ENCODE measurements at regions not wholly inside any gene's neighbourhood (a gene's known extent, or its start where the extent isn't known, plus 50 kb on each side); places are given as distances from the start of the nearest gene placed in this dataset.
A peak's percentile ranks its signal among the peaks of the same experiment; 100 is the strongest.

GRCh38 chr7:42747044-42747443 is 164.8 kb downstream of the C7orf25 start:
- no peaks in the 10 kb centered on the region for H3K27me3 Mint-ChIP-seq (ENCODE audit: low read depth, unreplicated experiment)
- no peaks in the 10 kb centered on the region for H3K36me3 Mint-ChIP-seq (ENCODE audit: low read depth, unreplicated experiment)
- TF ChIP-seq EZH2 (IDR thresholded peaks at IDR 0.05; ENCODE audit: insufficient read depth, low read length) (no peak), CTCF (IDR thresholded peaks at IDR 0.05; ENCODE audit: insufficient read depth, low read depth, low read length) (no peak)

DNA sequence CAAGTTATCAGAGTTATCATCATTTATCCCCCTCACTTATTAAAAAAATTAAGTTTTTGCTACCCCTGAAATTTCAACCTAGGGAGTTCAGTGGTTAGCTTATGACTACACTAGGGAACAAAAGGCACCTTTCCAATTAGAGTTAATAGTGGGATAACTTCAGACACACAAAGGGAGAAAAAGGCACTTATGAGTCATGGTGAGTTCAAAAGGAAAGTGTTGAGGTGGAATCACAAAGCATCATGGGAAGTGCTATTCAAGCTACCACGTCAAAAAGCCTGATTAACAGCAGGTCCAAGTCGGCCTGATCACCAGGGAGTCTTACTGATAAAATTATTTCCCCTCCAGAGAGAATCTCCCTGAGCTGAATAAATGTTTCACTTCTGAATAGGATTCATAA is 165.7 kb downstream of the C7orf25 start:
- Mint-ChIP-seq H3K27me3 (ENCODE audit: low read depth, unreplicated experiment) (no peaks in the 10 kb centered on the region), H3K27ac (ENCODE audit: unreplicated experiment) (no peak overlapping the region), H3K36me3 (ENCODE audit: low read depth, unreplicated experiment) (no peaks in the 10 kb centered on the region), H3K9me3 (ENCODE audit: unreplicated experiment) (peaks cover 2% of the 10 kb centered on the region), H3K4me3 (ENCODE audit: unreplicated experiment) (no peak overlapping the region), H3K4me1 (ENCODE audit: low read depth, unreplicated experiment) (peaks cover 5% of the 10 kb centered on the region)
- Histone ChIP-seq H3K27ac (ENCODE audit: low read depth, low read length) (no peak overlapping the region), H3K9ac (ENCODE audit: low read length) (no peak overlapping the region), H4K20me1 (ENCODE audit: insufficient read depth, low read length) (no peaks in the 10 kb centered on the region), H3K9me3 (ENCODE audit: insufficient read depth, low read depth, low read length) (no peaks in the 10 kb centered on the region), H3K27me3 (ENCODE audit: insufficient read depth, low read length) (no peaks in the 10 kb centered on the region), H3K79me2 (ENCODE audit: insufficient read depth, low read length) (no peaks in the 10 kb centered on the region), H2AFZ (ENCODE audit: low read depth, low read length) (no peak overlapping the region), H3K4me3 (ENCODE audit: insufficient read depth, low read depth, low read length) (no peak overlapping the region), H3K4me2 (ENCODE audit: low read length) (no peak overlapping the region), H3K36me3 (ENCODE audit: insufficient read depth, low read length) (no peaks in the 10 kb centered on the region), H3K4me1 (ENCODE audit: insufficient read depth, low read length) (no peaks in the 10 kb centered on the region)
- TF ChIP-seq CTCF (IDR thresholded peaks at IDR 0.05; ENCODE audit: insufficient read depth, low read depth, low read length) = no peak
- no peak for TF ChIP-seq EZH2 (IDR thresholded peaks at IDR 0.05; ENCODE audit: insufficient read depth, low read length)
- FAIRE-seq = no peak
- peak; percentile 27 for DNase-seq (ENCODE audit: low read depth)

More at GRCh38 chr7:42747044-42747443, 164.8 kb downstream of the C7orf25 start:
- Mint-ChIP-seq H3K9me3 (ENCODE audit: unreplicated experiment) (peaks cover 2% of the 10 kb centered on the region), H3K27ac (ENCODE audit: unreplicated experiment) (no peak overlapping the region), H3K4me1 (ENCODE audit: low read depth, unreplicated experiment) (peaks cover 5% of the 10 kb centered on the region), H3K4me3 (ENCODE audit: unreplicated experiment) (no peak overlapping the region)
- H3K9me3 ChIP-seq (ENCODE audit: insufficient read depth, low read depth, low read length) = no peaks in the 10 kb centered on the region
- no peaks in the 10 kb centered on the region for H3K36me3 ChIP-seq (ENCODE audit: insufficient read depth, low read length)
- H2AFZ ChIP-seq (ENCODE audit: low read depth, low read length) = no peak overlapping the region
- FAIRE-seq = no peak
- no peak overlapping the region for H3K9ac ChIP-seq (ENCODE audit: low read length)
- no peak overlapping the region for H3K4me3 ChIP-seq (ENCODE audit: insufficient read depth, low read depth, low read length)
- no peaks in the 10 kb centered on the region for H4K20me1 ChIP-seq (ENCODE audit: insufficient read depth, low read length)
- no peaks in the 10 kb centered on the region for H3K4me1 ChIP-seq (ENCODE audit: insufficient read depth, low read length)
- H3K27ac ChIP-seq (ENCODE audit: low read depth, low read length) = no peak overlapping the region
- H3K4me2 ChIP-seq (ENCODE audit: low read length) = no peak overlapping the region
- H3K27me3 ChIP-seq (ENCODE audit: insufficient read depth, low read length) = no peaks in the 10 kb centered on the region
- no peaks in the 10 kb centered on the region for H3K79me2 ChIP-seq (ENCODE audit: insufficient read depth, low read length)
- no peak for DNase-seq (ENCODE audit: low read depth)

DNA sequence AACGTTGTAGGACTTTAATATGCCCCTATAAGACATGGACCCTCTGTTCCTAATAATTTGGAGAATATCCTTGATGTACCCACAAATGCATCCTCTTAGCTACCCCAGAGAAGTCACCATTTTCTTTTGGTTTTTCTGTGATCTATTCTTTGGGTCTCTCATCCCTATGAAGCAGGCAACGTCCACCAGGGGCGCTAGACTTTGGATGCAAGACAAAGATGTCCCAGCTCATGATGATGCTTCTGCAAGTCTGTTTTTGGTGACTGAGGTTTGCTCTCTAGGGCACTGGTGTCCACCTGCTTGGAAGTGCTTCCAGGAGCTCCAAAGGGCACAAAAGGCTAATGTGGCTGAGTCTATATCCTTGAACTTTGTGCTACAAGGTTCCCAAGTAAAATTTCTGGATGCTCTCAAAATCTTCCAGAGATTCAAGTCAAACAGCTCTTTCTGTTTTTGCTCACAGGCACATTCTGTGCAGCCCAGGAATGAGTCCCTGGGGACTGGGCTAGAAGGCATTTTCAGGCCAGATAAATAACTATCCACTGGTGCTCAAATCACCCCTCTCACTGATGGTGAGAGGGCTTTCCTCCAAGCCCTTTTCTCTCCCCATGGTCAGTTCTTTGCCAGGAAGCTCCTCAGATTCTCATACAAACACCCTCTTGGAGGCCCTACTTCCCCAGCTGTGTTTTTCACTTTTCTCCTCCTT is 166.4 kb downstream of the C7orf25 start:
- FAIRE-seq (no peak), DNase-seq (ENCODE audit: low read depth) (no peak)
- no peaks in the 10 kb centered on the region for H3K36me3 Mint-ChIP-seq (ENCODE audit: low read depth, unreplicated experiment)
- no peak overlapping the region for H3K9ac ChIP-seq (ENCODE audit: low read length)
- no peaks in the 10 kb centered on the region for H3K9me3 ChIP-seq (ENCODE audit: insufficient read depth, low read depth, low read length)
- no peak overlapping the region for H2AFZ ChIP-seq (ENCODE audit: low read depth, low read length)
- no peaks in the 10 kb centered on the region for H3K36me3 ChIP-seq (ENCODE audit: insufficient read depth, low read length)
- H4K20me1 ChIP-seq (ENCODE audit: insufficient read depth, low read length) = no peaks in the 10 kb centered on the region
- H3K79me2 ChIP-seq (ENCODE audit: insufficient read depth, low read length) = no peaks in the 10 kb centered on the region
- H3K27ac ChIP-seq (ENCODE audit: low read depth, low read length) = no peak overlapping the region
- H3K4me1 Mint-ChIP-seq (ENCODE audit: low read depth, unreplicated experiment) = peaks cover 5% of the 10 kb centered on the region
- TF ChIP-seq CTCF (IDR thresholded peaks at IDR 0.05; ENCODE audit: insufficient read depth, low read depth, low read length) = peak; percentile 49
- no peak for TF ChIP-seq EZH2 (IDR thresholded peaks at IDR 0.05; ENCODE audit: insufficient read depth, low read length)
- H3K4me3 Mint-ChIP-seq (ENCODE audit: unreplicated experiment) = no peak overlapping the region
- H3K27me3 Mint-ChIP-seq (ENCODE audit: low read depth, unreplicated experiment) = no peaks in the 10 kb centered on the region
- H3K27me3 ChIP-seq (ENCODE audit: insufficient read depth, low read length) = no peaks in the 10 kb centered on the region
- H3K4me3 ChIP-seq (ENCODE audit: insufficient read depth, low read depth, low read length) = no peak overlapping the region
- no peak overlapping the region for H3K4me2 ChIP-seq (ENCODE audit: low read length)
- peaks cover 2% of the 10 kb centered on the region for H3K9me3 Mint-ChIP-seq (ENCODE audit: unreplicated experiment)
- H3K27ac Mint-ChIP-seq (ENCODE audit: unreplicated experiment) = no peak overlapping the region
- H3K4me1 ChIP-seq (ENCODE audit: insufficient read depth, low read length) = no peaks in the 10 kb centered on the region

Data from astrocyte (in vitro differentiated cells and primary cell).